Stomach (tissue), 8 donors: ENCODE measurements at regions not wholly inside any gene's neighbourhood (a gene's known extent, or its start where the extent isn't known, plus 50 kb on each side); places are given as distances from the start of the nearest gene placed in this dataset.

ENCODE experiments used
- DNase-seq, 2 donors: peaks; one replicate each; pipeline versions ENCODE4 v3.0.0 to v3.0.0-alpha.2; 2013 to 2019
- H3K27ac ChIP-seq, 5 donors: fragments of 200-600 bp in 4 of 5; sonication (generic) in 4 of 5; one replicate each; pipeline ENCODE4 v1.5.1; 2013 to 2019; ENCODE audit warnings: mild to moderate bottlenecking in 1 of 5, moderate library complexity in 1 of 5
- H3K27me3 ChIP-seq, 3 donors: fragments of 200-600 bp; sonication (generic); one replicate each; pipeline ENCODE4 v1.5.1; 2017 to 2019; ENCODE audit warnings: mixed run types in 1 of 3
- H3K36me3 ChIP-seq, 4 donors: fragments of 200-600 bp; sonication (generic); 1 replicate in 3 of 4; 2 replicates in 1 of 4; pipeline ENCODE4 v1.5.1; 2016 to 2019
- H3K4me1 ChIP-seq, 4 donors: fragments of 200-600 bp; sonication (generic); one replicate each; pipeline ENCODE4 v1.5.1; 2016 to 2019
- H3K4me3 ChIP-seq, 4 donors: fragments of 200-600 bp; sonication (generic) in 3 of 4; one replicate each; pipeline ENCODE4 v1.5.1; 2016 to 2019; ENCODE audit warnings: mild to moderate bottlenecking in 1 of 4
- H3K9me3 ChIP-seq, 4 donors: fragments of 200-600 bp; sonication (generic); one replicate each; pipeline ENCODE4 v1.5.1; 2016 to 2019
- EP300 ChIP-seq: sonication (generic); formaldehyde crosslinking; IDR thresholded peaks from one replicate; pipeline ENCODE4 v1.6.1; 2017; ENCODE audit warnings: antibody characterized with exemption
- POLR2A ChIP-seq, 4 donors: fragments of 450-650 bp; IDR thresholded peaks; one replicate each; pipeline ENCODE4 v1.6.1; 2016; ENCODE audit warnings: antibody characterized with exemption in 4 of 4, control low read depth in 2 of 4, mild to moderate bottlenecking in 1 of 4, moderate library complexity in 1 of 4
- POLR2AphosphoS5 ChIP-seq, 3 donors: sonication (generic); formaldehyde crosslinking; IDR thresholded peaks; one replicate each; pipeline ENCODE4 v1.6.1; 2016; ENCODE audit warnings: antibody characterized with exemption in 3 of 3
- WGBS, 5 donors: extraction: QIAGEN DNeasy Blood & Tissue Kit in 3 of 5; methylation state at CpG; one replicate each; pipeline versions ENCODE4 v1.1.5 to v1.1.7; 2013 to 2018; 5-methylcytosine and 5-hydroxymethylcytosine counted together
- intact Hi-C: fragments of 100-400 bp; cut with DNase I; formaldehyde crosslinking; loops from one replicate; pipeline ENCODE4 v1.15.1; 2023; ENCODE audit warnings: low total_unique reads
- TF ChIP-seq, protein P1 (sequence below), 7 experiments: fragments of 450-650 bp in 4 of 7; fragments of 200-600 bp in 3 of 7; sonication (generic) in 3 of 7; IDR thresholded peaks; one replicate each; pipeline ENCODE4 v1.5.1; 2016 to 2019; ENCODE audit warnings: antibody characterized with exemption in 7 of 7, control low read depth in 2 of 7, mild to moderate bottlenecking in 1 of 7
- donor health status: healthy with polysubstance abuse.
- donor health status: Bipolar disorder and iron deficiency.
- donor health status: healthy.

DNA sequence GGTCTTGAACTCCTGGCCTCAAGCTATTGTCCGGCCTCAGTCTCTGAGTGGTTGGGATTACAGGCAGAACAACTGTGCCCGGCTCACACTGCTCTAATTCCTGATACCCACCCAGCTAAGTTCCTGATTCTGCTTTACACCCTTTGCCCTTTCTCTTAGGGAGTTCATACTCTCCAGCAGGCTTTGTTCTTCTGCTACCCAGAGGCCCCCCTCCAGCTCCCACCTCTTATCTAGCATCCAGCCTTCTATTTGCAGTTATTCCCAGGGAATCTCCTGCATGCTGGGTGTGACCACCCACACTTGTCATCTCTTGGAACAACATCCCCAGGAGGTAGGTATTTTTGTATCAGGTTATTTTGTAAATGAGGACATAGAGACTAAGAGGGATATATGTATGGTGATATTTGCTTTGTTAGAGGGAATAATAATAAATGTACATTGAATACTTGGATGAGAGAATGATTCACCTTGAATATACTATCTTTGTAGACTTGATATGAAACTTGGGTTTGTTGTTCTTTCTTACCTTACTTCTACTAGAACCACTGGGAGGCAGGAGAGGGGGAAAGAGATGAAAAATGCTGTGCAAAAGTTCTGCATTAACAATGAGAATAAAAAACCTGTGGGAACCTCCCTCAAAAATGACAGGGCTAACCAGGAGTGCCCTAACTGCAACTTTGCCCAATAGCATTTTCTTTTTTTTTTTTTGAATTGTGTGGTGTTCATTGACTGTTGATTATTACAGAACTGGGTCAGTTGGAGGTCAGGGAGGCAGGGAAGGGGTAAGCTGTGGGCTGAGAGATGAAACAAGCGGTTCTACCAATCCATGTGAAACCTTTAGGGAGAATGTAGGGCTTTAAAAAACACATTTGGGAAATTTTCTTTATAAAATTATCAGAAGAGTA is 157.4 kb downstream of the SPRY1 start:
- H3K4me1 ChIP-seq = peaks cover 33 to 47% (median 40%) of the 10 kb centered on the region in 4 donors
- H3K4me3 ChIP-seq = no peak overlapping the region
- TF ChIP-seq POLR2A (IDR thresholded peaks at IDR 0.05) (no peak), EP300 (no peak), POLR2AphosphoS5 (IDR thresholded peaks at IDR 0.05) (no peak)
- TF ChIP-seq, protein P1, sequence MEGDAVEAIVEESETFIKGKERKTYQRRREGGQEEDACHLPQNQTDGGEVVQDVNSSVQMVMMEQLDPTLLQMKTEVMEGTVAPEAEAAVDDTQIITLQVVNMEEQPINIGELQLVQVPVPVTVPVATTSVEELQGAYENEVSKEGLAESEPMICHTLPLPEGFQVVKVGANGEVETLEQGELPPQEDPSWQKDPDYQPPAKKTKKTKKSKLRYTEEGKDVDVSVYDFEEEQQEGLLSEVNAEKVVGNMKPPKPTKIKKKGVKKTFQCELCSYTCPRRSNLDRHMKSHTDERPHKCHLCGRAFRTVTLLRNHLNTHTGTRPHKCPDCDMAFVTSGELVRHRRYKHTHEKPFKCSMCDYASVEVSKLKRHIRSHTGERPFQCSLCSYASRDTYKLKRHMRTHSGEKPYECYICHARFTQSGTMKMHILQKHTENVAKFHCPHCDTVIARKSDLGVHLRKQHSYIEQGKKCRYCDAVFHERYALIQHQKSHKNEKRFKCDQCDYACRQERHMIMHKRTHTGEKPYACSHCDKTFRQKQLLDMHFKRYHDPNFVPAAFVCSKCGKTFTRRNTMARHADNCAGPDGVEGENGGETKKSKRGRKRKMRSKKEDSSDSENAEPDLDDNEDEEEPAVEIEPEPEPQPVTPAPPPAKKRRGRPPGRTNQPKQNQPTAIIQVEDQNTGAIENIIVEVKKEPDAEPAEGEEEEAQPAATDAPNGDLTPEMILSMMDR (IDR thresholded peaks at IDR 0.05) = no peak
- peak overlapping the region; percentile 55 to 92 (median 86) for H3K27ac ChIP-seq
- no peaks in the 10 kb centered on the region for H3K36me3 ChIP-seq
- peak in 1 of 2 donors; percentile 58 for DNase-seq
- no peaks in the 10 kb centered on the region for H3K27me3 ChIP-seq
- intact Hi-C loops = no loop called here
- 55 to 75% (median 65%) methylated on average over 3 of the region's 3 CpGs for WGBS, 5 donors
- H3K9me3 ChIP-seq = peaks cover 0 to 5% (median 0%) of the 10 kb centered on the region in 4 donors

DNA sequence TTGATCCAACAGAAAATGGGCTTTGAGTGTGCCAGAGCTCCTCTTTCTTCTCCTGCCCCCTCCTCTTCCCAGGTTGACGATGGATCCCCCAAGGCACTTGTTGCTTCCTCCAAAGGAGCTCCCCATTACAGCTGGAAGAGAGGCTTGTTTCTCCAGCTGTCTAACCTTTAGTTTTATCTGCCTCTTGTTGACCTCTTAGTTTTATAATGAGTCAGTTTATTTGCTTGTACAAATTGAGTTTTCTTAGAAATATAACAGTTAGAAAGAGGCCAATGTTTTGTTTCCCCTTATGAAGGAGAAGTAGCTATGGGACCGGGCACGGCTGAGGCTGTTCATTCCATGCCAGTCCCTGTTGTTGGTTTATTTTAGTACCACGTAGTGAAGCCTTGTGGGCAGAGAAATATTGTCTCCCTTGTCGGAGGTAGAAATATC is 158.2 kb downstream of the SPRY1 start:
- WGBS, 5 donors = 13 to 29% (median 21%) methylated on average over 5 of the region's 5 CpGs
- H3K9me3 ChIP-seq = peaks cover 0 to 2% (median 0%) of the 10 kb centered on the region in 4 donors
- peaks cover 33 to 53% (median 41%) of the 10 kb centered on the region in 4 donors for H3K4me1 ChIP-seq
- intact Hi-C loops = no loop called here
- no peak for TF ChIP-seq POLR2A (IDR thresholded peaks at IDR 0.05)
- TF ChIP-seq, protein P1 (IDR thresholded peaks at IDR 0.05) = no peak
- no peak for TF ChIP-seq EP300
- H3K27ac ChIP-seq = peak overlapping the region; percentile 71 to 92 (median 90)
- H3K27me3 ChIP-seq = no peaks in the 10 kb centered on the region
- no peaks in the 10 kb centered on the region for H3K36me3 ChIP-seq
- peak in 1 of 2 donors; percentile 43 for DNase-seq
- H3K4me3 ChIP-seq = peak overlapping the region in 2 of 4 donors; percentile 8 to 10

DNA sequence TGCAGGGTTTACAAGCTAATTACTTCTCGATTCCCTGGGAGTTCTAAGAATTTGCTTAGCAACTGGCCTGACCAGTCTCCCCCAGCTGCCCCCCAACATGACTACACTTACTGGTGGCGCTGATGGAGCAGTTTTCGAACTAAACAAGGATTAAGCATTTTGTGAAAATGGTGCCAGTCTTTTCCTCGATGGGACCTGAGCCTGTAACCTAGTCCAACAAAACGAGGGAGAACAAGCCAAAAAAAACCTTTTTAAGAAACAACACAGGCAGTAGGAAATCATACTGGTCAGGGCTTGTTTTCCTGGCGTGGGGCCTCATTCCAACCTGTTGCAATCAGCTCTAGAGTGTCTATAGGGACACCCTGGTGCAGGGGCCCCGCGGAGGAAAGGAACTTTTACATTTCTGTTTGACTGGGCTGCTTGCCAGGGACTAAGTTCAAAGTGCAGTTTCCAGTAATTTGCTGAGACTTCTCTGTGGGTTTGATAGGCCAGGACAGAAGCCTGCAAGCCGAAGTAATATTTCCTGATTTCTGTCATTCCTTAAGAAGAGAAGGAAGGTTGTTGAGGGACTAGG is 158.7 kb downstream of the SPRY1 start:
- Histone ChIP-seq H3K9me3 (no peaks in the 10 kb centered on the region), H3K27ac (peak overlapping the region; percentile 71 to 92 (median 90)), H3K36me3 (no peaks in the 10 kb centered on the region), H3K4me3 (peak overlapping the region in 2 of 4 donors; percentile 8 to 10), H3K4me1 (peaks cover 33 to 58% (median 43%) of the 10 kb centered on the region in 4 donors), H3K27me3 (no peaks in the 10 kb centered on the region)
- DNase-seq = peak; percentile 96 to 97
- intact Hi-C loops = no loop called here
- WGBS, 5 donors = 7 to 17% (median 14%) methylated on average over 9 of the region's 9 CpGs
- TF ChIP-seq, protein P1 (IDR thresholded peaks at IDR 0.05) = no peak
- TF ChIP-seq POLR2AphosphoS5 (IDR thresholded peaks at IDR 0.05) (peak in 2 of 3 donors; percentile 59 to 75), EP300 (no peak)

DNA sequence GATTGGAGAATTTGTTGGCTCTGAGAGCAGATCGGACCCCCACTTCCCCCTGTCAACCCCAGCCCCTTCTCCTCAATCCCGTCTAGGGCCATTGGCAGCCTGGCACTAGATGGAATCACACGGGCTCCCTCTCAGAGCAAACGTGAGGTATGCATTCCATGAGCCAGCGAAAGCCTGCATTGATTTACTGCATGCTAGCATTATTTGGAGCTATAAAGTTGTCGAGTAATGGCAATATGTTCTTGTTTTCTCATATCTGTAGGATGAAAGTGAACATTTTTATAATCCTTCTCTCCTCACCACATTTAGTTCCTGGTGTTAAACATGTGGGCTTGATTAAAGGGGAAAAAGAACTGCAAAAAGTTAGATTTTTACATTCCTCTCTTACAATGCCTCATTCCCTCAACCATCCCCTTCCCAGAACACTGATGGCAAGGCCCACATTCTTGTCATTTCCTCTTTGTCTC is 159.2 kb downstream of the SPRY1 start:
- Histone ChIP-seq H3K4me1 (peaks cover 33 to 61% (median 43%) of the 10 kb centered on the region in 4 donors), H3K36me3 (no peaks in the 10 kb centered on the region), H3K27ac (peak overlapping the region; percentile 71 to 92 (median 86)), H3K27me3 (no peaks in the 10 kb centered on the region), H3K4me3 (peak overlapping the region in 1 of 4 donors; percentile 10), H3K9me3 (no peaks in the 10 kb centered on the region)
- WGBS, 5 donors = 26 to 33% (median 28%) methylated on average over 6 of the region's 6 CpGs
- DNase-seq = no peak
- intact Hi-C loops = no loop called here
- TF ChIP-seq, protein P1 (IDR thresholded peaks at IDR 0.05) = no peak
- no peak for TF ChIP-seq EP300
- TF ChIP-seq POLR2A (IDR thresholded peaks at IDR 0.05) = no peak
- TF ChIP-seq POLR2AphosphoS5 (IDR thresholded peaks at IDR 0.05) = no peak
